ENCODE measurements at regions not wholly inside any gene's neighbourhood (a gene's known extent, or its start where the extent isn't known, plus 50 kb on each side); places are given as distances from the start of the nearest gene placed in this dataset.
"Not testable (repeated sequence)": the region's sequence is repeated elsewhere in the genome, so short reads cannot be mapped to it uniquely, and the experiment has no call there.

DNA sequence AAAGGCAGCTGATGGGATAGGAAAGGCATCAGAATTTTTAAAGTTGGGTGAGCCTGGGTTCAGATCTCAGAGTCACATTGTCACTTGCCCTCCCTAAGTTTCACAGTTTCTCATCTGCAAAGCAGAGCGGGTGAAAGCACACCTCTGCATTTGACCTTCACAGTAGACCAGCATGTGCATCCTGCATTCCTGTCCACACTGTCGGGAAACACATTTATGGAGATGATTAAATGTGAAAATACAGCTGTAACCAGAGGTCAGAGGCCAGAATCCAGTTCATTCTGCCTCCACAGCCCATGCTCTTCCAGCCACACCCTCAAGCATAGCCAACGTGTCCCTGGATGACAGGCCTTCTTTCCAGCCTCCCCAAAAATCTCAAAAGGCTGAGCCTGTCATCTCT is 392.0 kb upstream of the MYT1L start:
- peaks cover 10% of the 10 kb centered on the region for H3K27me3 Mint-ChIP-seq (ENCODE audit: unreplicated experiment)
- H3K9me3 Mint-ChIP-seq (ENCODE audit: unreplicated experiment) = peaks cover 4% of the 10 kb centered on the region
- DNase-seq = no peak
- H3K36me3 Mint-ChIP-seq (ENCODE audit: unreplicated experiment) = no peaks in the 10 kb centered on the region
- H3K27ac Mint-ChIP-seq (ENCODE audit: unreplicated experiment) = no peak overlapping the region
- TF ChIP-seq, protein P1, sequence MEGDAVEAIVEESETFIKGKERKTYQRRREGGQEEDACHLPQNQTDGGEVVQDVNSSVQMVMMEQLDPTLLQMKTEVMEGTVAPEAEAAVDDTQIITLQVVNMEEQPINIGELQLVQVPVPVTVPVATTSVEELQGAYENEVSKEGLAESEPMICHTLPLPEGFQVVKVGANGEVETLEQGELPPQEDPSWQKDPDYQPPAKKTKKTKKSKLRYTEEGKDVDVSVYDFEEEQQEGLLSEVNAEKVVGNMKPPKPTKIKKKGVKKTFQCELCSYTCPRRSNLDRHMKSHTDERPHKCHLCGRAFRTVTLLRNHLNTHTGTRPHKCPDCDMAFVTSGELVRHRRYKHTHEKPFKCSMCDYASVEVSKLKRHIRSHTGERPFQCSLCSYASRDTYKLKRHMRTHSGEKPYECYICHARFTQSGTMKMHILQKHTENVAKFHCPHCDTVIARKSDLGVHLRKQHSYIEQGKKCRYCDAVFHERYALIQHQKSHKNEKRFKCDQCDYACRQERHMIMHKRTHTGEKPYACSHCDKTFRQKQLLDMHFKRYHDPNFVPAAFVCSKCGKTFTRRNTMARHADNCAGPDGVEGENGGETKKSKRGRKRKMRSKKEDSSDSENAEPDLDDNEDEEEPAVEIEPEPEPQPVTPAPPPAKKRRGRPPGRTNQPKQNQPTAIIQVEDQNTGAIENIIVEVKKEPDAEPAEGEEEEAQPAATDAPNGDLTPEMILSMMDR (IDR thresholded peaks at IDR 0.05; ENCODE audit: partially characterized antibody, unreplicated experiment) = no peak
- no peak overlapping the region for H3K4me3 Mint-ChIP-seq (ENCODE audit: unreplicated experiment)
- peaks cover 6% of the 10 kb centered on the region for H3K4me1 Mint-ChIP-seq (ENCODE audit: low read depth, unreplicated experiment)

DNA sequence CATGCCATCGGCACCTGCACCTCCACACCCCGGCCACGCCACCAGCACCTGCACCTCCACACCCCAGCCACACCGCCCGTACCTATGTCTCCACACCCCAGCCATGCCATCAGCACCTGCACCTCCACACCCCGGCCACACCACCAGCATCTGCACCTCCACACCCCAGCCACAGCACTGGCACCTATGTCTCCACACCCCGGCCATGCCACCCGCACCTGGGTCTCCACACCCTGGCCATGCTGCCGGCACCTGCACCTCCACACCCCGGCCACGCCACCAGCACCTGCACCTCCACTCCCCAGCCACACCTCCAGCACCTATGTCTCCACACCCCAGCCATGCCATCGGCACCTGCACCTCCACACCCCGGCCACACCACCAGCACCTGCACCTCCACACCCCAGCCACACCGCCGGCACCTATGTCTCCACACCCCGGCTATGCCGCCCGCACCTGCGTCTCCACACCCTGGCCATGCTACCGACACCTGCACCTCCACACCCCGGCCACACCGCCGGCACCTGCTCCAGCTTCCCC is 390.3 kb upstream of the MYT1L start:
- H3K27ac Mint-ChIP-seq (ENCODE audit: unreplicated experiment) = no peak overlapping the region
- TF ChIP-seq, protein P1 (IDR thresholded peaks at IDR 0.05; ENCODE audit: partially characterized antibody, unreplicated experiment) = no peak
- H3K9me3 Mint-ChIP-seq (ENCODE audit: unreplicated experiment) = peaks cover under 1% of the 10 kb centered on the region
- no peak for DNase-seq
- peaks cover 6% of the 10 kb centered on the region for H3K4me1 Mint-ChIP-seq (ENCODE audit: low read depth, unreplicated experiment)
- no peak overlapping the region for H3K4me3 Mint-ChIP-seq (ENCODE audit: unreplicated experiment)
- H3K36me3 Mint-ChIP-seq (ENCODE audit: unreplicated experiment) = no peaks in the 10 kb centered on the region
- H3K27me3 Mint-ChIP-seq (ENCODE audit: unreplicated experiment) = peaks cover 7% of the 10 kb centered on the region

DNA sequence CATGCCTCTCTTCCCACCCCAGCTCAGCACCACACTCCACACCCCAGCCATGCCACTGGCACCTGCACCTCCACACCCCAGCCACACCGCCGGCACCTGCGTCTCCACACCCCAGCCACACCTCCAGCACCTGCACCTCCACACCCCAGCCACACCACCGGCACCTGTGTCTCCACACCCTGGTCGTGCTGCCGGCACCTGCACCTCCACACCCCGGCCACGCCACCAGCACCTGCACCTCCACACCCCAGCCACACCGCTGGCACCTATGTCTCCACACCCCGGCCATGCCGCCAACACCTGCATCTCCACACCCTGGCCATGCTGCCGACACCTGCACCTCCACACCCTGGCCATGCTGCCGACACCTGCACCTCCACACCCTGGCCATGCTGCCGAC is 389.7 kb upstream of the MYT1L start:
- H3K36me3 Mint-ChIP-seq (ENCODE audit: unreplicated experiment) = not testable (repeated sequence)

DNA sequence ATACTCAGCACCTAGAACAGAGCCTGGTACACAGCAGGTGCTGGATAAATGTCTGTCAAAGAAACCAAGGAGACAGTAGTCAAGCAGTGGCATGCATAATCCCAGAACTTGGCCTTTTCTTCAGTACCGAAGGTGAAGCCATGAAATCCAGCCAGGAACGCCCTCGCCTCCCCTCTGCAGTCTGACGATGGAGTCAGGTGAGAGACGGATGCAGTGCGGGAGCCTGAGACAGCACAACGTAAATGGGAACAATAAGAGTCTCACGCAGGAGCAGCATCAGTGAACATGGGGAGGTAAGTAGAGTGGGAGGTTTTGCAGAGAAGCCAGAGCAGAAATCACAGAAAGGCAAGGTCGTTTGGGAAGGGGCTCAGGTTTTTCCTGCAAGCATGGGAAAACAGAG is 389.3 kb upstream of the MYT1L start:
- TF ChIP-seq, protein P1 (IDR thresholded peaks at IDR 0.05; ENCODE audit: partially characterized antibody, unreplicated experiment) = no peak
- H3K27ac Mint-ChIP-seq (ENCODE audit: unreplicated experiment) = no peak overlapping the region
- DNase-seq = no peak
- no peaks in the 10 kb centered on the region for H3K36me3 Mint-ChIP-seq (ENCODE audit: unreplicated experiment)
- H3K4me1 Mint-ChIP-seq (ENCODE audit: low read depth, unreplicated experiment) = peaks cover 6% of the 10 kb centered on the region
- H3K9me3 Mint-ChIP-seq (ENCODE audit: unreplicated experiment) = peaks cover 1% of the 10 kb centered on the region
- no peak overlapping the region for H3K4me3 Mint-ChIP-seq (ENCODE audit: unreplicated experiment)
- H3K27me3 Mint-ChIP-seq (ENCODE audit: unreplicated experiment) = peaks cover 7% of the 10 kb centered on the region

More for the DNA sequence above, 389.7 kb upstream of the MYT1L start:
- not testable (repeated sequence) for DNase-seq; H3K4me1 Mint-ChIP-seq (ENCODE audit: low read depth, unreplicated experiment); H3K9me3 Mint-ChIP-seq (ENCODE audit: unreplicated experiment); H3K4me3 Mint-ChIP-seq (ENCODE audit: unreplicated experiment); H3K27me3 Mint-ChIP-seq (ENCODE audit: unreplicated experiment); H3K27ac Mint-ChIP-seq (ENCODE audit: unreplicated experiment)

DNA sequence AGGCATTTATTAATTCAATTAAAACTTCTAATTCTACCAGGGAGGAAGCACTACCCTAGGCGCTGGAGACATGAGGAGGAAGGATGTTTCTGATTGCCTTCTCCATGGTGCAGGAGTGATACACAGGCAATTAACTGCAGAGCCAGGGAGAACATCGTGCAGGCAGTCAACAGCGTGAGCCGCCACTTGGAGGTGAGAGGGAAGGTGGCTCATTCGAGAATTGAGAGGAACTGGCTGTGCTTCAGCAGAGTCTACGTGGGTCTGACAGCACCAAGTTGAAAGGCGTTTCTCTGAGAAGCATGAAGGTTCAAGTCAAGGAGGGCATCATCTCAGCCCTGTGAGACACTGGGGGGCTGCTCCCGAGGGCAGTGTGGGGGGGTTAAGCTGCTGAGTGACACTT is 388.7 kb upstream of the MYT1L start:
- peaks cover 7% of the 10 kb centered on the region for H3K27me3 Mint-ChIP-seq (ENCODE audit: unreplicated experiment)

More for the DNA sequence above, 388.7 kb upstream of the MYT1L start:
- Mint-ChIP-seq H3K36me3 (ENCODE audit: unreplicated experiment) (peaks cover 2% of the 10 kb centered on the region), H3K27ac (ENCODE audit: unreplicated experiment) (no peak overlapping the region), H3K9me3 (ENCODE audit: unreplicated experiment) (peaks cover 1% of the 10 kb centered on the region), H3K4me1 (ENCODE audit: low read depth, unreplicated experiment) (peaks cover 6% of the 10 kb centered on the region), H3K4me3 (ENCODE audit: unreplicated experiment) (no peak overlapping the region)
- no peak for DNase-seq
- TF ChIP-seq, protein P1 (IDR thresholded peaks at IDR 0.05; ENCODE audit: partially characterized antibody, unreplicated experiment) = no peak

All from glutamatergic neuron (in vitro differentiated cells).